NCI-H774 (cell line): ENCODE measurements at regions not wholly inside any gene's neighbourhood (a gene's known extent, or its start where the extent isn't known, plus 50 kb on each side); places are given as distances from the start of the nearest gene placed in this dataset.

ENCODE experiments used
- DNase-seq: peaks from one replicate; lab custom pipeline; 2025; lab: John Stamatoyannopoulos, UW

GRCh38 chr11:30159546-30159945, 71.3 kb upstream of the FSHB start:
- DNase-seq = no peak

GRCh38 chr11:30165652-30166051, 65.2 kb upstream of the FSHB start:
- DNase-seq = no peak

- DNase-seq = no peak
These were observed 59.2 kb upstream of the FSHB start for GRCh38 chr11:30171661-30172060.

GRCh38 chr11:30172158-30172557, 58.7 kb upstream of the FSHB start:
- no peak for DNase-seq

GRCh38 chr11:30172883-30173311, 57.9 kb upstream of the FSHB start:
- no peak for DNase-seq

- no peak for DNase-seq
These were observed 56.4 kb upstream of the FSHB start for GRCh38 chr11:30174265-30175020.
